K562 (cell line): ENCODE measurements at regions not wholly inside any gene's neighbourhood (a gene's known extent, or its start where the extent isn't known, plus 50 kb on each side); places are given as distances from the start of the nearest gene placed in this dataset.

Experiments
- ATAC-seq: fragments of 200-7000 bp; cut with Tn5 transposase; 3 replicates; pipeline ENCODE4 v1.9.1; 2020; ENCODE audit warnings: moderate library complexity
- BruUV-seq: library from RNA; stranded (reverse); fragments of 400-500 nt; replicated peaks from 2 replicates; lab custom pipeline; 2021; lab: Mats Ljungman, UMichigan
- CTCF ChIA-PET: fragments of 300-600 bp; formaldehyde crosslinking; extraction: SDS; loops from one replicate; lab custom pipeline; 2021; ENCODE audit warnings: low intra/inter-chr PET ratio; lab: Yijun Ruan, JAX
- POLR2A ChIA-PET: fragments of 300-600, 350-650 bp; sonication (Branson Sonifier 250); formaldehyde crosslinking; extraction: SDS; loops from one replicate; lab custom pipeline; 2021; ENCODE audit warnings: antibody characterized with exemption, inconsistent platforms; lab: Yijun Ruan, JAX
- DNase-seq, 4 experiments: peaks; one replicate each; pipeline versions ENCODE4 v3.0.0 to v3.0.0-alpha.2; 2011 to 2018; ENCODE audit warnings: low spot score in 3 of 4, mixed read lengths in 3 of 4; ENCODE audit errors: extremely low read depth in 1 of 4
- FAIRE-seq: peaks from 2 replicates; lab custom pipeline; 2011; peaks lifted over from hg19 to GRCh38; lab: Jason Lieb, UNC
- H2AFZ ChIP-seq: 2 replicates; pipeline ENCODE4 v1.6.0; 2011; ENCODE audit warnings: low read depth, low read length, control low read depth, inconsistent platforms
- H3K27ac ChIP-seq: fragments of 200-600 bp; 3 replicates; pipeline ENCODE4 v1.8.0; 2011; ENCODE audit warnings: low read depth, mild to moderate bottlenecking, control low read depth, inconsistent platforms, low read length, moderate library complexity, mixed read lengths; ENCODE audit errors: extremely low read depth
- H3K27me3 ChIP-seq, 2 experiments: fragments of 300-600 bp in 1 of 2; 2 replicates in 1 of 2; 3 replicates in 1 of 2; pipeline versions ENCODE4 v1.6.0 to v1.8.0; 2011; ENCODE audit warnings: inconsistent platforms in 2 of 2, low read length in 2 of 2, mild to moderate bottlenecking in 1 of 2, mixed read lengths in 1 of 2, moderate library complexity in 1 of 2; ENCODE audit not compliant: control insufficient read depth in 2 of 2, insufficient read depth in 2 of 2
- H3K36me3 ChIP-seq: fragments of 300-600 bp; 3 replicates; pipeline ENCODE4 v1.8.0; 2011; ENCODE audit warnings: mild to moderate bottlenecking, low read length, inconsistent platforms; ENCODE audit not compliant: control insufficient read depth, insufficient read depth
- H3K4me1 ChIP-seq, 2 experiments: fragments of 200-600 bp in 1 of 2; replicated peaks in 1 of 2; 2 replicates in 1 of 2; 3 replicates in 1 of 2; pipeline versions ENCODE4 v1.5.1 to v1.8.0; 2011; ENCODE audit warnings: inconsistent platforms in 2 of 2, low read length in 2 of 2, mild to moderate bottlenecking in 1 of 2, mixed read lengths in 1 of 2, moderate library complexity in 1 of 2; ENCODE audit not compliant: control insufficient read depth in 2 of 2, insufficient read depth in 2 of 2
- H3K4me2 ChIP-seq: 2 replicates; pipeline ENCODE4 v1.6.1; 2011; ENCODE audit warnings: low read length, control low read depth, inconsistent platforms, mixed read lengths; ENCODE audit not compliant: insufficient read depth
- H3K4me3 ChIP-seq: fragments of 200-600 bp; sonication (generic), shearing (Covaris generic); 2 replicates; pipeline ENCODE4 v1.5.1; 2016; ENCODE audit warnings: control low read depth, inconsistent platforms
- H3K79me2 ChIP-seq: fragments of 200-600 bp; 3 replicates; pipeline ENCODE4 v1.8.0; 2011; ENCODE audit warnings: low read length, inconsistent platforms; ENCODE audit not compliant: control insufficient read depth, insufficient read depth
- H3K9ac ChIP-seq, 2 experiments: 2 replicates each; pipeline versions ENCODE4 v1.6.0 to v1.6.1; 2011; ENCODE audit warnings: low read depth in 2 of 2, low read length in 2 of 2, control low read depth in 1 of 2, inconsistent platforms in 1 of 2, mild to moderate bottlenecking in 1 of 2, mixed read lengths in 1 of 2; ENCODE audit not compliant: insufficient read depth in 1 of 2
- H3K9me1 ChIP-seq: one replicate; pipeline ENCODE4 v1.6.0; 2011; ENCODE audit warnings: inconsistent platforms, mild to moderate bottlenecking, low read length, moderate library complexity; ENCODE audit not compliant: control insufficient read depth, insufficient read depth
- H3K9me3 ChIP-seq: replicated peaks from 2 replicates; pipeline ENCODE4 v1.5.1; 2011; ENCODE audit warnings: low read depth, low read length, inconsistent platforms; ENCODE audit not compliant: control insufficient read depth, insufficient read depth
- H4K20me1 ChIP-seq: replicated peaks from 2 replicates; pipeline ENCODE4 v1.6.1; 2011; ENCODE audit warnings: low read length, inconsistent platforms, mixed read lengths; ENCODE audit not compliant: control insufficient read depth, insufficient read depth
- ELF1 ChIP-seq: fragments of 200-800 bp; sonication (Bioruptor generic); IDR thresholded peaks from 2 replicates; pipeline ENCODE4 v1.6.1; 2016; ENCODE audit warnings: missing genetic modification characterization, missing compliant biosample characterization
- ETS1 ChIP-seq: conservative IDR thresholded peaks from 2 replicates; pipeline ENCODE4 v1.6.1; 2011; ENCODE audit warnings: low read depth, mild to moderate bottlenecking, low read length; ENCODE audit not compliant: control insufficient read depth
- FOXA3 ChIP-seq, 2 experiments: fragments of 450-650 bp in 1 of 2; sonication (generic) in 1 of 2; formaldehyde crosslinking; IDR thresholded peaks in 1 of 2; conservative IDR thresholded peaks in 1 of 2; 2 replicates each; pipeline versions ENCODE4 v1.4.0 to v1.8.0; 2020 to 2022; ENCODE audit warnings: mild to moderate bottlenecking in 2 of 2, missing genetic modification reagents in 1 of 2
- RBM15 ChIP-seq: fragments of 200-400 bp; formaldehyde crosslinking; IDR thresholded peaks from 2 replicates; pipeline ENCODE4 v1.6.1; 2018; ENCODE audit warnings: mild to moderate bottlenecking, low read length, moderate library complexity; ENCODE audit not compliant: insufficient read depth
- ZKSCAN1 ChIP-seq: fragments of 150-350 bp; IDR thresholded peaks from 2 replicates; pipeline ENCODE4 v1.6.1; 2016; ENCODE audit warnings: low read depth, low read length
- ZNF121 ChIP-seq: sonication (generic); formaldehyde crosslinking; conservative IDR thresholded peaks from 2 replicates; pipeline ENCODE4 v1.8.0; 2022; ENCODE audit warnings: missing genetic modification reagents
- ZNF717 ChIP-seq: fragments of 250-450 bp; sonication (Bioruptor Pico); IDR thresholded peaks from 2 replicates; pipeline ENCODE4 v1.5.0; 2021
- ZNF75A ChIP-seq: fragments of 450-650 bp; formaldehyde crosslinking; IDR thresholded peaks from 2 replicates; pipeline ENCODE4 v1.4.0; 2020; ENCODE audit warnings: mild to moderate bottlenecking
- WGBS: fragments of 100-300 bp; shearing (Covaris generic); methylation state at CpG from one replicate; pipeline ENCODE4 v1.1.6; 2016; ENCODE audit warnings: low coverage, mixed read lengths; ENCODE audit not compliant: insufficient coverage; ENCODE audit errors: missing lambda C conversion rate; 5-methylcytosine and 5-hydroxymethylcytosine counted together
- in situ Hi-C: fragments of 300-500 bp; cut with MboI; formaldehyde crosslinking; loops from 4 replicates; pipeline ENCODE4 v1.15.0; 2018; ENCODE audit warnings: inconsistent platforms, mixed read lengths
- intact Hi-C: fragments of 100-400 bp; cut with micrococcal nuclease; formaldehyde crosslinking; loops from 2 replicates; pipeline ENCODE4 v1.14.2; 2022
- TF ChIP-seq, protein P1 (sequence below): sonication (generic); formaldehyde crosslinking; IDR thresholded peaks from 2 replicates; pipeline ENCODE4 v1.8.0; 2023; ENCODE audit warnings: mild to moderate bottlenecking, missing genetic modification reagents
- TF ChIP-seq, protein P2 (sequence below): fragments of 450-650 bp; IDR thresholded peaks from 2 replicates; pipeline ENCODE4 v1.6.1; 2016; ENCODE audit warnings: mild to moderate bottlenecking
- TF ChIP-seq, protein P3 (sequence below): sonication (generic); formaldehyde crosslinking; IDR thresholded peaks from 2 replicates; pipeline ENCODE4 v1.8.0; 2022; ENCODE audit warnings: missing genetic modification reagents, mild to moderate bottlenecking, moderate library complexity, borderline replicate concordance

GRCh38 chr3:137108699-137109440 is 151.1 kb downstream of the IL20RB start (continued):
- TF ChIP-seq, protein P1, sequence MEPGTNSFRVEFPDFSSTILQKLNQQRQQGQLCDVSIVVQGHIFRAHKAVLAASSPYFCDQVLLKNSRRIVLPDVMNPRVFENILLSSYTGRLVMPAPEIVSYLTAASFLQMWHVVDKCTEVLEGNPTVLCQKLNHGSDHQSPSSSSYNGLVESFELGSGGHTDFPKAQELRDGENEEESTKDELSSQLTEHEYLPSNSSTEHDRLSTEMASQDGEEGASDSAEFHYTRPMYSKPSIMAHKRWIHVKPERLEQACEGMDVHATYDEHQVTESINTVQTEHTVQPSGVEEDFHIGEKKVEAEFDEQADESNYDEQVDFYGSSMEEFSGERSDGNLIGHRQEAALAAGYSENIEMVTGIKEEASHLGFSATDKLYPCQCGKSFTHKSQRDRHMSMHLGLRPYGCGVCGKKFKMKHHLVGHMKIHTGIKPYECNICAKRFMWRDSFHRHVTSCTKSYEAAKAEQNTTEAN (CRISPR knock-in tag) = no peak
- TF ChIP-seq, protein P2, sequence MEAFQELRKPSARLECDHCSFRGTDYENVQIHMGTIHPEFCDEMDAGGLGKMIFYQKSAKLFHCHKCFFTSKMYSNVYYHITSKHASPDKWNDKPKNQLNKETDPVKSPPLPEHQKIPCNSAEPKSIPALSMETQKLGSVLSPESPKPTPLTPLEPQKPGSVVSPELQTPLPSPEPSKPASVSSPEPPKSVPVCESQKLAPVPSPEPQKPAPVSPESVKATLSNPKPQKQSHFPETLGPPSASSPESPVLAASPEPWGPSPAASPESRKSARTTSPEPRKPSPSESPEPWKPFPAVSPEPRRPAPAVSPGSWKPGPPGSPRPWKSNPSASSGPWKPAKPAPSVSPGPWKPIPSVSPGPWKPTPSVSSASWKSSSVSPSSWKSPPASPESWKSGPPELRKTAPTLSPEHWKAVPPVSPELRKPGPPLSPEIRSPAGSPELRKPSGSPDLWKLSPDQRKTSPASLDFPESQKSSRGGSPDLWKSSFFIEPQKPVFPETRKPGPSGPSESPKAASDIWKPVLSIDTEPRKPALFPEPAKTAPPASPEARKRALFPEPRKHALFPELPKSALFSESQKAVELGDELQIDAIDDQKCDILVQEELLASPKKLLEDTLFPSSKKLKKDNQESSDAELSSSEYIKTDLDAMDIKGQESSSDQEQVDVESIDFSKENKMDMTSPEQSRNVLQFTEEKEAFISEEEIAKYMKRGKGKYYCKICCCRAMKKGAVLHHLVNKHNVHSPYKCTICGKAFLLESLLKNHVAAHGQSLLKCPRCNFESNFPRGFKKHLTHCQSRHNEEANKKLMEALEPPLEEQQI = no peak

- WGBS = 0% methylated on average over 3 of the region's 3 CpGs
- FAIRE-seq = peak; percentile 69
- Histone ChIP-seq H3K27ac (no peak overlapping the region), H3K9ac (no peak overlapping the region), H2AFZ (no peak overlapping the region), H3K4me3 (no peak overlapping the region), H3K36me3 (no peaks in the 10 kb centered on the region), H4K20me1 (no peaks in the 10 kb centered on the region), H3K4me1 (no peaks in the 10 kb centered on the region), H3K9me3 (no peaks in the 10 kb centered on the region), H3K27me3 (no peaks in the 10 kb centered on the region), H3K79me2 (no peaks in the 10 kb centered on the region), H3K9me1 (no peaks in the 10 kb centered on the region), H3K4me2 (no peak overlapping the region)
- no TSS peak for BruUV-seq
- ChIA-PET CTCF (no interaction called here), POLR2A (interaction anchor here (0.6 kb wide), 1 partner anchor 7 kb away, joined by 3 read pairs; no protein-coding TSS in a partner anchor)
- intact Hi-C loops = no loop called here
- peak; percentile 12 to 28 (median 22) for DNase-seq
- ATAC-seq = peak; percentile 68; the same call in 2 of the 3 replicates
- in situ Hi-C loops = loop anchor here (25.0 kb wide), 1 partner anchor 852 kb away; no protein-coding TSS in a partner anchor
- TF ChIP-seq ZNF75A (CRISPR knock-in tag) = no peak
- no peak for TF ChIP-seq ZKSCAN1
- TF ChIP-seq FOXA3 (CRISPR knock-in tag; conservative IDR thresholded peaks at IDR 0.05 in 1 of 2, IDR thresholded peaks at IDR 0.05 in 1 of 2) = no peak
- TF ChIP-seq ELF1 (tag) = no peak
- no peak for TF ChIP-seq ZNF121 (CRISPR knock-in tag)
- no peak for TF ChIP-seq RBM15
- TF ChIP-seq ZNF717 (CRISPR knock-in tag) = no peak
- TF ChIP-seq, protein P3, sequence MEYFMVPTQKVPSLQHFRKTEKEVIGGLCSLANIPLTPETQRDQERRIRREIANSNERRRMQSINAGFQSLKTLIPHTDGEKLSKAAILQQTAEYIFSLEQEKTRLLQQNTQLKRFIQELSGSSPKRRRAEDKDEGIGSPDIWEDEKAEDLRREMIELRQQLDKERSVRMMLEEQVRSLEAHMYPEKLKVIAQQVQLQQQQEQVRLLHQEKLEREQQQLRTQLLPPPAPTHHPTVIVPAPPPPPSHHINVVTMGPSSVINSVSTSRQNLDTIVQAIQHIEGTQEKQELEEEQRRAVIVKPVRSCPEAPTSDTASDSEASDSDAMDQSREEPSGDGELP (CRISPR knock-in tag) = no peak
- TF ChIP-seq ETS1 = no peak
Observed at GRCh38 chr3:137110392-137110996, 152.7 kb downstream of the IL20RB start.
